HCT116 (cell line): ENCODE measurements at regions not wholly inside any gene's neighbourhood (a gene's known extent, or its start where the extent isn't known, plus 50 kb on each side); places are given as distances from the start of the nearest gene placed in this dataset.
"Not testable (repeated sequence)": the region's sequence is repeated elsewhere in the genome, so short reads cannot be mapped to it uniquely, and the experiment has no call there.

Source experiments
- ATAC-seq: fragments of 200-7000 bp; cut with Tn5 transposase; 2 replicates; pipeline ENCODE4 v1.9.1; 2020; ENCODE audit warnings: mild to moderate bottlenecking, moderate library complexity
- BruUV-seq: library from RNA; stranded (reverse); fragments of 400-500 nt; replicated peaks from 2 replicates; lab custom pipeline; 2021; lab: Mats Ljungman, UMichigan
- CTCF ChIA-PET: fragments of 300-600 bp; sonication (Branson Sonifier 250); formaldehyde crosslinking; loops from one replicate; lab custom pipeline; 2021; ENCODE audit warnings: antibody characterized with exemption; lab: Charles Lee
- POLR2A ChIA-PET: fragments of 300-600, 350-600 bp; sonication (Branson Sonifier 250); formaldehyde crosslinking; loops from one replicate; lab custom pipeline; 2021; ENCODE audit warnings: antibody characterized with exemption; lab: Charles Lee
- RAD21 ChIA-PET, 2 experiments: fragments of 300-600 bp; sonication (Branson Sonifier 250); formaldehyde crosslinking; loops; one replicate each; lab custom pipeline; 2023; ENCODE audit warnings: low total read pairs in 2 of 2; ENCODE audit not compliant: uncharacterized antibody in 2 of 2, unreplicated experiment in 2 of 2, low non-redundant PET in 1 of 2; lab: Charles Lee
- DNase-seq: peaks from one replicate; pipeline ENCODE4 v3.0.0-alpha.2; 2010; ENCODE audit warnings: low read depth, low spot score
- H2AFZ ChIP-seq: fragments of 200-600 bp; shearing (Covaris generic), sonication (generic); 2 replicates; pipeline ENCODE4 v1.6.1; 2017; ENCODE audit warnings: low read depth, mixed run types, mixed read lengths, antibody characterized with exemption, low read length; ENCODE audit not compliant: poor library complexity, severe bottlenecking
- H3K27ac ChIP-seq: 2 replicates; pipeline ENCODE4 v1.5.1; 2012; ENCODE audit warnings: low read depth, low read length
- H3K27me3 ChIP-seq: fragments of 200-600 bp; sonication (generic); 2 replicates; pipeline ENCODE4 v1.6.1; 2016; ENCODE audit warnings: mixed run types, low read length, mixed read lengths; ENCODE audit not compliant: insufficient read depth
- H3K36me3 ChIP-seq, 2 experiments: fragments of 200-500 bp in 1 of 2; fragments of 200-600 bp in 1 of 2; sonication (Bioruptor generic) in 1 of 2; sonication (generic) in 1 of 2; 2 replicates each; pipeline versions ENCODE4 v1.5.1 to v1.6.1; 2014 to 2016; ENCODE audit warnings: low read length in 2 of 2, inconsistent platforms in 1 of 2, mixed read lengths in 1 of 2, mixed run types in 1 of 2; ENCODE audit not compliant: insufficient read depth in 2 of 2, control insufficient read depth in 1 of 2
- H3K4me1 ChIP-seq, 2 experiments: fragments of 200-600 bp in 1 of 2; sonication (generic) in 1 of 2; 2 replicates each; pipeline versions ENCODE4 v1.5.1 to v1.6.1; 2012 to 2017; ENCODE audit warnings: low read length in 2 of 2, inconsistent platforms in 1 of 2, mild to moderate bottlenecking in 1 of 2, mixed read lengths in 1 of 2, mixed run types in 1 of 2, moderate library complexity in 1 of 2; ENCODE audit not compliant: insufficient read depth in 2 of 2, control insufficient read depth in 1 of 2
- H3K4me2 ChIP-seq: fragments of 200-600 bp; sonication (generic); 2 replicates; pipeline ENCODE4 v1.6.1; 2017; ENCODE audit warnings: mixed run types, low read length, mixed read lengths
- H3K4me3 ChIP-seq, 2 experiments: fragments of 200-600 bp in 1 of 2; sonication (generic) in 1 of 2; replicated peaks in 1 of 2; 2 replicates each; pipeline ENCODE4 v1.5.1; 2011 to 2016; ENCODE audit warnings: low read length in 2 of 2, control low read depth in 1 of 2, low read depth in 1 of 2, mild to moderate bottlenecking in 1 of 2, mixed read lengths in 1 of 2, mixed run types in 1 of 2
- H3K79me2 ChIP-seq: fragments of 200-600 bp; sonication (generic); 2 replicates; pipeline ENCODE4 v1.6.1; 2017; ENCODE audit warnings: mild to moderate bottlenecking, mixed run types, low read length, moderate library complexity, mixed read lengths; ENCODE audit not compliant: insufficient read depth
- H3K9ac ChIP-seq: fragments of 200-600 bp; sonication (generic); 2 replicates; pipeline ENCODE4 v1.6.1; 2016; ENCODE audit warnings: low read length, mixed read lengths
- H3K9me2 ChIP-seq: fragments of 200-600 bp; sonication (generic), shearing (Covaris generic); 2 replicates; pipeline ENCODE4 v1.6.1; 2017; ENCODE audit warnings: mixed run types, mild to moderate bottlenecking, moderate library complexity; ENCODE audit not compliant: insufficient read depth
- H3K9me3 ChIP-seq, 2 experiments: fragments of 200-500 bp in 1 of 2; fragments of 200-600 bp in 1 of 2; sonication (Bioruptor generic) in 1 of 2; sonication (generic) in 1 of 2; 2 replicates each; pipeline ENCODE4 v1.6.1; 2014 to 2017; ENCODE audit warnings: low read length in 2 of 2, mixed read lengths in 2 of 2, inconsistent platforms in 1 of 2, low read depth in 1 of 2, mild to moderate bottlenecking in 1 of 2, mixed run types in 1 of 2, moderate library complexity in 1 of 2; ENCODE audit not compliant: control insufficient read depth in 1 of 2, insufficient read depth in 1 of 2
- H4K20me1 ChIP-seq: fragments of 200-600 bp; sonication (generic), shearing (Covaris generic); 2 replicates; pipeline ENCODE4 v1.6.1; 2017; ENCODE audit warnings: mixed run types, mild to moderate bottlenecking, moderate library complexity; ENCODE audit not compliant: insufficient read depth
- EZH2 ChIP-seq: fragments of 200-600 bp; sonication (generic); IDR thresholded peaks from 2 replicates; pipeline ENCODE4 v1.6.1; 2017; ENCODE audit warnings: antibody characterized with exemption, mixed run types
- POLR2A ChIP-seq: IDR thresholded peaks from 2 replicates; pipeline ENCODE4 v1.7.0; 2011; ENCODE audit warnings: borderline replicate concordance; ENCODE audit not compliant: insufficient read depth, insufficient read length; ENCODE audit errors: extremely low read depth
- YY1 ChIP-seq: IDR thresholded peaks from 2 replicates; pipeline ENCODE4 v1.6.1; 2011; ENCODE audit warnings: low read length, low read depth, moderate library complexity, mild to moderate bottlenecking; ENCODE audit not compliant: insufficient replicate concordance; ENCODE audit errors: extremely low read depth
- ZFX ChIP-seq: fragments of 450-650 bp; IDR thresholded peaks from 2 replicates; pipeline ENCODE4 v1.6.1; 2017
- intact Hi-C: fragments of 100-400 bp; cut with micrococcal nuclease; formaldehyde crosslinking; loops from 2 replicates; pipeline ENCODE4 v1.10.0; 2022
- TF ChIP-seq, protein P1 (sequence below), 3 experiments: fragments of 200-600 bp in 1 of 3; sonication (generic) in 1 of 3; IDR thresholded peaks in 2 of 3; conservative IDR thresholded peaks in 1 of 3; 2 replicates each; pipeline ENCODE4 v1.5.1; 2012 to 2017; ENCODE audit warnings: low read depth in 2 of 3, low read length in 2 of 3, antibody characterized with exemption in 1 of 3, borderline replicate concordance in 1 of 3, control low read depth in 1 of 3, mild to moderate bottlenecking in 1 of 3, mixed read lengths in 1 of 3, mixed run types in 1 of 3, moderate library complexity in 1 of 3; ENCODE audit not compliant: insufficient read depth in 1 of 3

- Histone ChIP-seq H3K9me3 (no peaks in the 10 kb centered on the region), H3K27ac (no peak overlapping the region), H3K4me3 (no peak overlapping the region), H3K79me2 (no peaks in the 10 kb centered on the region), H4K20me1 (no peaks in the 10 kb centered on the region), H3K4me2 (no peak overlapping the region), H3K4me1 (no peaks in the 10 kb centered on the region), H3K9me2 (no peaks in the 10 kb centered on the region), H2AFZ (no peak overlapping the region), H3K9ac (no peak overlapping the region), H3K27me3 (no peaks in the 10 kb centered on the region), H3K36me3 (no peaks in the 10 kb centered on the region)
- DNase-seq (no peak), ATAC-seq (no peak)
- RAD21 ChIA-PET = no interaction called here
- TF ChIP-seq EZH2 = no peak
- TF ChIP-seq ZFX = no peak
- TF ChIP-seq POLR2A = no peak
- no peak for TF ChIP-seq YY1
- TF ChIP-seq, protein P1, sequence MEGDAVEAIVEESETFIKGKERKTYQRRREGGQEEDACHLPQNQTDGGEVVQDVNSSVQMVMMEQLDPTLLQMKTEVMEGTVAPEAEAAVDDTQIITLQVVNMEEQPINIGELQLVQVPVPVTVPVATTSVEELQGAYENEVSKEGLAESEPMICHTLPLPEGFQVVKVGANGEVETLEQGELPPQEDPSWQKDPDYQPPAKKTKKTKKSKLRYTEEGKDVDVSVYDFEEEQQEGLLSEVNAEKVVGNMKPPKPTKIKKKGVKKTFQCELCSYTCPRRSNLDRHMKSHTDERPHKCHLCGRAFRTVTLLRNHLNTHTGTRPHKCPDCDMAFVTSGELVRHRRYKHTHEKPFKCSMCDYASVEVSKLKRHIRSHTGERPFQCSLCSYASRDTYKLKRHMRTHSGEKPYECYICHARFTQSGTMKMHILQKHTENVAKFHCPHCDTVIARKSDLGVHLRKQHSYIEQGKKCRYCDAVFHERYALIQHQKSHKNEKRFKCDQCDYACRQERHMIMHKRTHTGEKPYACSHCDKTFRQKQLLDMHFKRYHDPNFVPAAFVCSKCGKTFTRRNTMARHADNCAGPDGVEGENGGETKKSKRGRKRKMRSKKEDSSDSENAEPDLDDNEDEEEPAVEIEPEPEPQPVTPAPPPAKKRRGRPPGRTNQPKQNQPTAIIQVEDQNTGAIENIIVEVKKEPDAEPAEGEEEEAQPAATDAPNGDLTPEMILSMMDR (IDR thresholded peaks at IDR 0.05 in 2 of 3, conservative IDR thresholded peaks at IDR 0.05 in 1 of 3; ENCODE audit: borderline replicate concordance in 1 of 3, insufficient read depth in 1 of 3, low read depth in 2 of 3, low read length in 2 of 3) = no peak
- CTCF ChIA-PET = no interaction called here
- POLR2A ChIA-PET = no interaction called here
- intact Hi-C loops = no loop called here
- no TSS peak for BruUV-seq
Measured at GRCh38 chrX:35442421-35442820, 355.7 kb upstream of the MAGEB16 start.

DNA sequence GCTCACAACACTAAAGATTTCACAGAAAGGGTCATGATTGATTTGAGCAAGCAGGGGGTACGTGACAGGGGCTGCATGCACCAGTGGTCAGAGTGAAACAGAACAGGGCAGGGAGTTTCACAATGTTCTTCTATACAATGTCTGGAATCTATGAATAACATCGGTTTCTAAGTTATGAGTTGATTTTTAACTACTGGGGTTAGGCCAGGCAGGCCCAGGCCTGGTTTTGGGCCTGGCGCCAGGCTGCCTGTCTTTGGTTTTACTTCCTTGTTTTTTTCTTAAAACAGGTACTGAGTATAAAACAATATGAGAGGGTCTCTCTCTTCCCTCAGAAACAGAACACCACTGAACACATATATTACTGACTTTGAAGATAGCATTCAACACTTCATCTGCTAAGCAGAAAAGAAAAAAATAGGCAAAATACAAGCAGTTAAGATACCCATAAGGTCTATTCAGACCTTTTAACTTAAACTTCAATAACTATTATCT is 355.0 kb upstream of the MAGEB16 start:
- H3K79me2 ChIP-seq, H3K27ac ChIP-seq, ATAC-seq, H3K9ac ChIP-seq, H3K4me3 ChIP-seq, BruUV-seq, DNase-seq, H3K9me2 ChIP-seq, H3K4me1 ChIP-seq, RAD21 ChIA-PET, H3K27me3 ChIP-seq, H2AFZ ChIP-seq, POLR2A ChIA-PET, H4K20me1 ChIP-seq, H3K9me3 ChIP-seq, CTCF ChIA-PET, intact Hi-C loops, H3K4me2 ChIP-seq, H3K36me3 ChIP-seq: not testable (repeated sequence)
